Stimulated activated CD8-positive, alpha-beta memory T cell treated with anti-CD3 and anti-CD28 coated beads, Interleukin-12 subunit alpha, Interleukin-12 subunit beta, amount 100 ng/mL, for 1 hour (primary cell): ENCODE measurements at regions not wholly inside any gene's neighbourhood (a gene's known extent, or its start where the extent isn't known, plus 50 kb on each side); places are given as distances from the start of the nearest gene placed in this dataset.

Experiments
- DNase-seq: peaks from one replicate; pipeline ENCODE4 v3.0.0-alpha.2; 2020; ENCODE audit warnings: low read depth

DNA sequence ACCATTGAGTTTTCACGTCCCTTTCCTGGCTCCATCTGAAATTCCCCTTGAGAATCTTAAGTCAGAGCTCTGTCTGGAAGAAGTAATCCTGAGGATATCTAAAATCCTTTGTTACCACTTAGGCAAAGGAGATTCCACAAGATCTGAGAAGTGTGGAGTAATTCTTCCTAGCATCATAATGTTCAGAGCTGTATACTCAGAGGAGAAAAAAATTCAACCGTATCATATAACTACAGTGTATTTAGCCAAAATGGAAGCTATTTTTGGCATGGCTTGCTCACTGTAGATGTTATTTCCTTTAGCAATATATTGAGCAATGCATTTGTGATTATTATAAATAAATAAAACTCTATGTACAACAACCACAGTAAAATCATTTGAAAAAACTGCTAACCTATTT, 1858.4 kb downstream of the EFNA5 start:
- DNase-seq = no peak

GRCh38 chr5:105807951-105808350, 1862.8 kb downstream of the EFNA5 start:
- DNase-seq = no peak

DNA sequence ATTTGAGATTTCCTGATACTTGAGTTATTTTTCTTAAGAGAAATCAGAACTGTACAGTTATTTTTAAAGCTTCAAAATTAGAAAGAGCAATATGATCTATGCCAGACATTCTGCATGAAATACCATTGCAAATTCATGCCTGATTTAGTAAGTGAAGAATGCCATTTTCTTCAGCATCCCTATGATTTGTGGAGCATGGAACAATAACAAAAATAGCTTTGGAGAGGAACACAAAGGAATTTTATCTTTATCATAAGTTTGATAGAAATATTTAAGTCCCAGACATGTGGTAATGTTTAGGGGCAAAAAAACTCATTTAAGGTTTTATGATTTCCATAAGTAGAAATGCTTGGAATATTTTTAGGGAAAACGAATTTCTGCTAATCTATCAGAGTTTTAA, 1863.4 kb downstream of the EFNA5 start:
- DNase-seq = no peak

DNA sequence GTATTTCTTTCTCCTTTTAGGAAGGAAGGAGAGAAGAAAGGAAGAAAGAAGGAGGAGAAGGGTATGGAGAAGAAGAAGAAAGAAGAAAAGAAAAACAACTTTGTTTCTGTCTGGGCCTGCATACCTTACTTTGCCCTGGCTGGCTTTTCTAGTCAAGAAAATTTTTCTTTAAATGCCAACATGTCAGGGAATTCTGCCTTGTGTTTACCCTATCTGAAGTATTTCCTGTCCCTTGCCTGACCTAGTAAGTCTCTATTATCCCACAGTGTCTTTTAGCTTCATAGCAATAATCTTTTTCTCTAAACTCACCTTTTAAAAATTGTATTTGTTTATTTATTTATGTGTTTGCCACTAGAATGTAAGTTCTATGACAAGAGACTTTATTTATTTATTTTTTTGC, 1864.1 kb downstream of the EFNA5 start:
- no peak for DNase-seq

DNA sequence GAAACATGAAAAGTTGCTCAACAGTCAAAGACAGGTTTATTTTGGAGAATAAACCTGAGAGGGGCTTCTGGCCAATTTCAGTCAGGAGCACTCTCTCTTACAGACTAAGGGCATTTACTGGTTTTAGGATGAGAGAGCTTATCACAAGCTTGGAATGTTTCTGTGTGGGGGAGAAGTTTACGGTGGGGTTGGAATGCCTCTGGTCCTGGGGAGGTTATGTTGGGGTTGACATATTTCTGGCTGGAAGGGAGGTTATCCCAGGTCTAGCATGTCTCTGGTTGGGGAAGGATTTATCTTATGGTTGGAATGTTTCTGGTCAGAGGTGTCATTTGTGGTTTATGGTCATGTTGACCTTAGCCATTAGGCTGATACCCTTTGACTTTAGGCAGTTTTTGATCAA, 1867.3 kb downstream of the EFNA5 start:
- DNase-seq = no peak

DNA sequence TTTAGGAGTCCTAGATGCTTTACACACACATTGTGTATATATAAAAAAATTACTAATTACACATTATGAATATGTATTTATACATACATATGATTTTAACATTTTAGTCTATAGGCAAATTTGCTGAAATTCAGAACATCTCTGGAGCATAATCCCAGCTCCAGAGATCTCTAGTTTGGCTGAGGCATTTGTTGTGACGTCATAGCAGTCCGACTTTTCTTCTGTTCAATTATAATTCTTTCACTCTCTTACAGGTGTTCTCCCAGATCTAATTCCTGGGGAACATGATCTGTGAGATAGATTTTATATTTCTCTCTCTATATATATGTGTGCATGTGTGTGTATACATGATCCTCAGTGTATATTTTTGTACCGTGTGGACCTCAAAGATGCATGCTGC, 1876.2 kb downstream of the EFNA5 start:
- DNase-seq = no peak

DNA sequence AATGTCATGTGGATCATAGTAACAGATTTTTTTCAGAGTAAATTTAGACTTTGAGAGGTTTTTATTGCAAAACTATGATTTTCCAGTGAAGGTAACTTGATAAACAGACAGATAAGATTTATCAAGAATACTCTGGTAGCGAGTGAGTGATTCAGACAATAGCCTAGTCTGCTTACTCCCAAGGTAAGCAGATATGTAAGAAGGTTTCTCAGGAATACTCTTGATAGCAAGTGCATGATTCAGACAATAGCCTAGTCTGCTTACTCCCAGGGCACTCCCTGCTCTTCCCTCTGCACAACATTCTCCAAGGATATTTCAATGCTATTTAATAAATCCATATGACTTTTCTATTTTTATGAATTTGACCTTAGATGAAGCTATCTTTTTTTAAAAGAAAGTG, 1881.5 kb downstream of the EFNA5 start:
- no peak for DNase-seq

DNA sequence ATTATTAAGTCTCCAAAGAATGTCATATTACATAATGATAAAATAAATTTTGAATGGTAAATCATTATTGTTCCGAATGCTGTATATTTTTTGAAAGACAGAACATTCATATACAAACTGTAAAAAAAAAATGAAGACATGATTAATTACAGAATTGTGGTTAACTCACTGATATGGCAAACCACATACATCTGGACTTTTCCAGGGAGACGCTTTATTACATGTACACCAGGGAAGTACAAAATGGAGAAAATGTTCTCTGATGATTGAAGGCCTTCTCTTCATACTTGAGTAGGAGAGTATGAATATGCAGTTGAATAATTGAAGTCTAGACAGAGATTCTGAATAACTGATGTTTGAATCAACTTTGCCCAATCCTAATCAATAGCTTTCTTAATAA, 1886.9 kb downstream of the EFNA5 start:
- DNase-seq = no peak

DNA sequence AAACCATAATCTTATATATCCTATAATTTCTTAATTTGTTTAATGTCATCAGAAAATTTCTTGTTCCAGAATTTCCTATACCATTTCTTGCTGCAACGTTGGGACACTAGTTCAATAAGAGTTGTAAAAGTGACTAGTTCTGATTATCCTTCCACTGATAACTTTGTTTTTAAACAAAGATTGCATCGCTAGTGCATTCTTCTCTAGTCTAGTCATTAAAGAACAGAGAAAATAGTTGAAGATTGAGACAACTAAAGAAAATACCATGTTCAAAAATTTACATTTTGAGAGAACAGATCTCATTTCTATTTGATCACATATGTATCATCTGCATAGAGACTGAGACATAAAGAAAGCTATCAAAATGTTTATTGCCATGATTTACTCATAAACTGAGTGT, 1888.2 kb downstream of the EFNA5 start:
- no peak for DNase-seq

DNA sequence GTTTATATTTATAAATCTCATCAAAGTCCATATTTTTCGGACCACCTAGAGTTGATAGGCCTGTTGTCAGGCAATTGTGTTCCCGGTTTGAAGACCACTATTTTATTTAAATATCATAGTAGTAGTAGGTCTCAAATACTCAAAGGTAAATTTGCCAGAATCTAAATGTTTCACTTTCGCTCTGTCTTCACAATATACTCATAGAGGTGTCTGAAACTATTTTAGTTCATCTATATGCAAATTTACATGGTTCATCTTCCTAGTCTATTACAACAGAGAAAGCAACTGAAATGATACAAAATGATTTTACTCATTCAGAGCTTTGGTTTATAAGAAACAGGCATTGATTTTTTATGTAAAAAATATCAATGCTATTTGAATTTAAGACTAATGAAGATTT, 1897.5 kb downstream of the EFNA5 start:
- no peak for DNase-seq

DNA sequence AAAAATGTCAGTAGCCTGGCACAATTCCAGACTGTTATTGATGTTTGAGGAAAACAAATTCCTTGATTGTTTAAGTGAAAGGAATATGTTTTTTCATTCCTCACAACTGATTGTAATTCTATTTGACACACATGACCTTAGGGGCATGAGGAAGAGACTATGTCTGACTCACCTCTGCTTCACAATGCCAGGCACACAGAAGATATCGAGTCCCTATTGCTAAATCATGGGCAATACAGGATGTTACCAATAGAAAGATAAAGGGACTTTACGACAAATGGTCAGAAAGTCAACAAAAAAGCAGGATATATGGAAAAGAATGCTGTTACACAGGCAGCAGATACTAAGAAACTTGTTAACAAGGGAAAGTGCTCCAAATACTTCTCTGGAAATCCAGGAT, 1903.5 kb downstream of the EFNA5 start:
- DNase-seq = no peak

DNA sequence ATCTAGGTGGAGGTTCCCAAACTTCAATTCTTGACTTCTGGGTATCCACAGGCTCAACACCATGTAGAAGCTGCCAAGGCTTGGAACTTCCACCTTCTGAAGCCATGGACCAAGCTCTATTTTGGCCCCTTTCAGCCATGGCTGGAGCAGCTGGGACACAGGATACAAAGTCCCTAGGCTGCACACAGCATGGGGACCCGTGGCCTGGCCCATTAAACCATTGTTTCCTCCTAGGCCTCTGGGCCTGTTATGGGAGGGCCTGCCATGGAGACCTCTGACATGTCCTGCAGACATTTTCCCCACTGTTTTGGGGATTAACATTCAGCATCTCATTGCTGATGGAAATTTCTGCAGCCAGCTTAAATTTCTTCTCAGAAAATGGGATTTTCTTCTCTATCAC, 1908.0 kb downstream of the EFNA5 start:
- DNase-seq = no peak

GRCh38 chr5:105754056-105754455, 1916.7 kb downstream of the EFNA5 start:
- no peak for DNase-seq

DNA sequence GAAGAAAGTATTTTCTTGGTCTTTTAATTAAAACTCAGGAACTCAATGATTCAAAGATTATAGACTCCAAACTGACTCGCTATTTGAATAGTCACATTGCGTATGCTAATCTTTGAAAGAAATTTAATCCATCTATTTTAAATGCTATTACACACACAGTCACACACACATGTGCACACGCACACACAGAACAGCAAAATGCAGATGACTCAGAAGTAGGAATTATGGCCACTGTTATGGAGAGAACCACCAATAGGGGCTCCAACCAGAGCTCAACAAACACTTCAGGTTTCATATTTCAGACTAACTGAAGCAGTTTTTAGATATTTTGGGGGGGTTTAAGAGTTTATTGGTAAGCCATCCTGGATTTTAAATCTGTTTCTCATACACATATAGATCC, 1917.9 kb downstream of the EFNA5 start:
- DNase-seq = no peak

- DNase-seq = no peak
Measured at GRCh38 chr5:105751908-105752307, 1918.8 kb downstream of the EFNA5 start.

DNA sequence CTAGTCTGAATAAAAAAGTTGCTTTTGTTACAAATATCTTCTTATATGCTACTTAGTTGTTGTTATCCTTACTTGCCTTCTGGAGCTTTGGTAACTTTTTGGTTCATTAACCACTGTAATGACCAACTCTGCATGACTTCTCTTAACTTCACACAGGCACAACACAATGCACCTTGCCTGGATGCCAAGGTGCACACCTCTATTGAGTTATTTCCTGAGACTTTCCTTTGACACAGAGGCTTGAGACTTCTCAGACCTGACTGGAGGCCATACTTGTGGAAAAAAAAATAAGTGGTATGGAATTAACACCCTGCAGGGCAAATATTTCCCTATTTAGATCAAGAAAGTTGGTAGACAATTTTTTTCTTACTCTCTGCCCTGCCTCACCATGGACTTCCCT, 1925.6 kb downstream of the EFNA5 start:
- DNase-seq = no peak

- DNase-seq = no peak
Measured at GRCh38 chr5:105740242-105740641, 1930.5 kb downstream of the EFNA5 start.

- DNase-seq = no peak
Measured at GRCh38 chr5:105739732-105740131, 1931.0 kb downstream of the EFNA5 start.

DNA sequence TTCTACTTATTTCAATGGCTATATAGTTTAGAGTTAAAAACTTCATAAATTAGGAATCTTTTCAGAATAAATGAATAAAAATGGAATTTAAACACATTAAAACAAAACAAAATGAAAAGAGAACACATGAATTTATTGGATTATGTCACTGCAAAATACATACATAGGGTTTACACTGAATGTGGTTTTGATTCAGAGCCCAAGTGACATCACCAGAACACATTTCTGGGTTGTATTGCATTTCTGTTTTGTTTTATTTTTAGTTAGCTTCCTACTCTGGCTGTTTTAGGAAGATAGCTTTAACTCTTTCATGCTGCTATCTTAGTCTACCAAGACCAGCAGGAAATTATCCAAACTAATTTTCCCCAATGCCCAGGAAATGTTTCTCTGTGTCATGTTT, 1935.0 kb downstream of the EFNA5 start:
- no peak for DNase-seq

DNA sequence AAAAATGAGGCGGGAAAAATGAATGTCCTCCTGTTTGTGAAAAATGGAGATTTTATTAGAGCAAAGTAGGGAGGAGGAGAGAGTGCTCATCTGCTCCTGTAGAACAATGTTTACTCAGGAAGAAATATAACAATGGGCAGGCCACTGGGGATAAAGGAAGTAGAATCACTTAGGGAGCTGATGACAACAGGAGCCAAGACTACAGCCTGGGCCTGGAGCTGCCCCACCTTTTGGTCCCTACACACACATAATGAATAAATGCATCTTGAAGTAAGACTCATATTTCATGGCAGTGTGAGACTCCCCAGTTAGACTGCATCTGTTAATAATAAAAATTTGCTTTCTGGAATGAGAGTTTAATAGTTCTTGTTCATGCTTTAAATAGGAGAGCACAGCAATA, 1939.8 kb downstream of the EFNA5 start:
- no peak for DNase-seq

- DNase-seq = no peak
Measured at GRCh38 chr5:105726093-105726492, 1944.6 kb downstream of the EFNA5 start.

GRCh38 chr5:105708442-105708841, 1962.3 kb downstream of the EFNA5 start:
- DNase-seq = no peak

DNA sequence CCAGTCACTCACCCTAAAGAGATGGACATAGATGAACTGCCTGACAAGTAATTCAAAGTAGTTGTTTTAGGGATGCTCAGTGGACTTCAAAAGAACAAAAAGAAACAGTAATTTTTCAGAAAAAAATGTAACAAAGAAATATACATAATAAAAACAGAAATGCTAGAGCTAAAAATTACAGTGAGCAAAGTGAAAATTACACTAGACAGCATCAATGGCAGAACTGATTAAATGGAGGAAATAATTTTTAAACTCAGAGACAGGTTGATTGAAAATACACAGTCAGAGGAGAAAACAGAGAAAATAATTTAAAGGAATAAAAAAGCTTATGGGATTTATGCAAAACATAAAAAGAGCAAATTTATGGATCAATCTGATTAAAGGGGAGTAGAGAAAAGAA, 1968.4 kb downstream of the EFNA5 start:
- no peak for DNase-seq

- no peak for DNase-seq
Measured at GRCh38 chr5:105696440-105696839, 1974.3 kb downstream of the EFNA5 start.

DNA sequence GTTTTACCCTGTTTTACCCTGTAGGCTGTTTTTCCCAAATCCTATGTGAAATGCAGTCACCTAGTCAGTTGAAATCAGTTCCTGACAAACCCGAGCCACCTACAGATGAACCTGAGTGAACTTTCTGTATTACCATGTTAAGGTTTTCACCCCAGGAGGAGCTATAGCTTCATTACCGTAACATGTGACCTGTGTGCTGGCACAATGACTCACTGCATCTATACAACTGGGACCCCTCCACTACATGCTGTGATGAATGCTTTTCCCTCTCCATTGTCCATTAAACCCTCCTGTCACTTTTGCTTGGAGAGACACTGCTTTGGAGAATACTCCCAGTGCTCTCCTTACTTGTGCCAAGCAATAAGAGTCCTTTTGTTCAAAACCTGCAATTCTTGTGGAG, 1974.8 kb downstream of the EFNA5 start:
- DNase-seq = no peak
